ENCODE measurements at regions not wholly inside any gene's neighbourhood (a gene's known extent, or its start where the extent isn't known, plus 50 kb on each side); places are given as distances from the start of the nearest gene placed in this dataset.

DNA sequence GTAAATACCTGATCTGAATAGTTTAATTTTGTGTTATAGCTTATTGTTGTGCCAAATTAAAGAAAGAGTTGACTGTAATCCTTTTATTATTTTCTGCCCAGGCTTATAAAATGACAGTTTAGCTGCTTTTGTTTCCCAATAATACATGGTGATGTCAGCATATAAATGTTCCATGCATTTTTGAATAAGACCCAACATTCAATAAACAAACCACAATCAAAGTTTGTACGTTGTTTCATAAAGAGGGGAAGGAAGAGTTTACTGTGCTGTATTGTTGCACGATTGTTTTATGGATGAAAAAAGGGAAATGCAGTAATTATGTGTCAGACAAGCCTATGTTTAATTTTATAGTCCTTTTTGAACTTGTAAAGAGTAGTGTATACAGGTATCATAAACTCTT, 177.2 kb upstream of the SCN7A start:
- TF ChIP-seq, protein P1, sequence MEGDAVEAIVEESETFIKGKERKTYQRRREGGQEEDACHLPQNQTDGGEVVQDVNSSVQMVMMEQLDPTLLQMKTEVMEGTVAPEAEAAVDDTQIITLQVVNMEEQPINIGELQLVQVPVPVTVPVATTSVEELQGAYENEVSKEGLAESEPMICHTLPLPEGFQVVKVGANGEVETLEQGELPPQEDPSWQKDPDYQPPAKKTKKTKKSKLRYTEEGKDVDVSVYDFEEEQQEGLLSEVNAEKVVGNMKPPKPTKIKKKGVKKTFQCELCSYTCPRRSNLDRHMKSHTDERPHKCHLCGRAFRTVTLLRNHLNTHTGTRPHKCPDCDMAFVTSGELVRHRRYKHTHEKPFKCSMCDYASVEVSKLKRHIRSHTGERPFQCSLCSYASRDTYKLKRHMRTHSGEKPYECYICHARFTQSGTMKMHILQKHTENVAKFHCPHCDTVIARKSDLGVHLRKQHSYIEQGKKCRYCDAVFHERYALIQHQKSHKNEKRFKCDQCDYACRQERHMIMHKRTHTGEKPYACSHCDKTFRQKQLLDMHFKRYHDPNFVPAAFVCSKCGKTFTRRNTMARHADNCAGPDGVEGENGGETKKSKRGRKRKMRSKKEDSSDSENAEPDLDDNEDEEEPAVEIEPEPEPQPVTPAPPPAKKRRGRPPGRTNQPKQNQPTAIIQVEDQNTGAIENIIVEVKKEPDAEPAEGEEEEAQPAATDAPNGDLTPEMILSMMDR (IDR thresholded peaks at IDR 0.05; ENCODE audit: insufficient read depth, low read depth, low read length, missing control alignments) = no peak

DNA sequence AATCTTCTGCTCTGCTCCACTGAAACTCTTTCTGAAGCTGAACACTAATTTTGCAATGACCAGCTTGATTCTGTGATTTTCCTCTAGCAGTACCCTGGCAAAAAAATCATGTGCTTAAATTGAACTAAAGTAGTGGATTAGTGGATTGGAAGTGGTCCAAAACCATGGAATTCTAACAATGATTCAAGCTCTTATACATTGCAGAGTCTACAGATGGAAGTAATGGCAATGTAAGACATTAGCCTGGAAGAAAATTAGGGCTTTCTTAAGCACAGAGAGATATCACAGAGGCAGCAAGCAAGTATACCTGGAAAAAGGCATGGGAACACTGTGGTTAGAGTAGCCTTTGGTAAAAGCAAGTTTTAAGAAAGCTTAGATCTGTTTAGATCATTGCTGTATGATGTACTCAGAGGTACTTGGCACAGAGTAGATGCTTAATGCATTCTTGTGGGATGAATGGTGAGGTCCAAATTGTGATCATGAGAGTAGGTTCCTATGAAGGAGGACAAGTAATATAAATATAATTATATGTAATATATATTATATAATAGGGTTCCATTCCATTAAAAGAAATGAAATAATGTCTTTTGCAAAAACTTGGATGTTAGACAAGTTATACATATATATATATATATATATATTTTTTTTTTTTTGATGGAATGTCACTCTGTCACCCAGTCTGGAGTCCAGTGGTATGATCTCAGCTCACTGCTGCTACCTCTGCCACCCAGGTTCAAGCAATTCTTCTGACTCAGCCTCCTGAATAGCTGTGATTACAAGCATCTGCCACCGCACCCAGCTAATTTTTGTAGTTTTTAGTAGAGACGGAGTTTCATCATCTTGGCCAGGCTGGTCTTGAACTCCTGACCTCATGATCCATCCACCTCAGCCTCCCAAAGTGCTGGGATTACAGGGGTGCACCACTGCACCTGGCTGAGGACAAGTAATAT, 172.2 kb upstream of the SCN7A start:
- TF ChIP-seq, protein P1 (IDR thresholded peaks at IDR 0.05; ENCODE audit: insufficient read depth, low read depth, low read length, missing control alignments) = no peak

More for the DNA sequence above, 177.2 kb upstream of the SCN7A start:
- no peak for DNase-seq (ENCODE audit: low read depth)
- H3K4me3 ChIP-seq (ENCODE audit: low read depth, low read length) = no peak overlapping the region

DNA sequence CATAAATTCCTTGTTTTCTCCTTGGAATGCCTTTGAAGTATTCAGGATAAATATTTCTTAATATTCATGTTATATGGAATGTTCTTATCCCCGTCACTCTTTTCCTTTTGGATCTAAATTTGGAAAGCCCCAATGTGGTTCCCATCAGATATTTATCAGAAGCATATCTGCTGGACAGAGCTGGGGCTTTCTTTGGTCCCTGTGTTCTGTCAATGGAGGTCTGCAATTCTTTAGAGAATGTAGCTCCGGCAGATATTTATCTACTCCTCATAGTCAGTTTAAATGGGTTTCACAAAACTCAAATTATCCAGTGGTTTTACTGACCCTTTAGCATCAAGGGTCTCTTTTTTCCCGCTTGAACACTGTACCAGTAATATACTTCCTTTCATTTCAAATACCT, 167.8 kb upstream of the SCN7A start:
- TF ChIP-seq, protein P1 (IDR thresholded peaks at IDR 0.05; ENCODE audit: insufficient read depth, low read depth, low read length, missing control alignments) = no peak
- no peak for DNase-seq (ENCODE audit: low read depth)
- H3K4me3 ChIP-seq (ENCODE audit: low read depth, low read length) = no peak overlapping the region

More for the DNA sequence above, 172.2 kb upstream of the SCN7A start:
- no peak overlapping the region for H3K4me3 ChIP-seq (ENCODE audit: low read depth, low read length)
- DNase-seq (ENCODE audit: low read depth) = no peak

DNA sequence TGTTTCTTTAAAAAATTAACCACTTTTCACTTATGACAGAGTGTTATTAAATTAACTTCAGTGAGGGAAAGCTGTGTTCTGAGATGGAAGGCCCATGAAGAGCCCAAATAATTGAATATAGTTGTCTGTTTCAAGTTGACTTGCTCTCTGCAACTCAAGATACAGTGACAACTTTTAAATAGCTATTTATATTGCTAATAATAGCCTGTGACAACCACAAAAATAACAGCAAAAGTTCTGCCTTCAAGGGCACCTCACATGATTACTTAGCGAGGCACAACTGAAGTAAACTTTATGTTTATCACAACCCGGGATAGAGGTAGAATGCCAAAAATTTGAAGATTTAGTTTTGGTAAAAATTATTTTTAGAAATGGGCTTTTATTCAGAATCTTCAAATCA, 167.3 kb upstream of the SCN7A start:
- no peak overlapping the region for H3K4me3 ChIP-seq (ENCODE audit: low read depth, low read length)
- TF ChIP-seq, protein P1 (IDR thresholded peaks at IDR 0.05; ENCODE audit: insufficient read depth, low read depth, low read length, missing control alignments) = no peak
- no peak for DNase-seq (ENCODE audit: low read depth)

DNA sequence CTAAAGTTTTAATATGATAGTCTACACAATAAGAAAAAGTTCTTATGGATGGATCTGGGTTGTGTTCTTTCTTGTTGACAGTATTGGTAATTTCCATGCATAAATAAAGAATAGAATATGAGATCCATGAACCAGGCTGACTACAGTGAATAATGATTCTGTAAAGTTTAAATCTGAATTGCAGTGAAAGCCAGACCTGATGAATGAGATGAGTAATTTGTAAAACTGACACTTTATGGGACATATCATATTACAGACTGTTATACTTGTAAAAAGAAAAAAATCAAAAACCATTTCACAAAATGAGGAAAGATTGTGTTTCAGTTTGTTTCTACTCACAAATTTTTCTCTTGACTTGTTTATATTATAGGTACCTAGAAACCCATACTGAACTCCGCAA, 164.9 kb upstream of the SCN7A start:
- no peak overlapping the region for H3K4me3 ChIP-seq (ENCODE audit: low read depth, low read length)
- TF ChIP-seq, protein P1 (IDR thresholded peaks at IDR 0.05; ENCODE audit: insufficient read depth, low read depth, low read length, missing control alignments) = no peak
- no peak for DNase-seq (ENCODE audit: low read depth)

DNA sequence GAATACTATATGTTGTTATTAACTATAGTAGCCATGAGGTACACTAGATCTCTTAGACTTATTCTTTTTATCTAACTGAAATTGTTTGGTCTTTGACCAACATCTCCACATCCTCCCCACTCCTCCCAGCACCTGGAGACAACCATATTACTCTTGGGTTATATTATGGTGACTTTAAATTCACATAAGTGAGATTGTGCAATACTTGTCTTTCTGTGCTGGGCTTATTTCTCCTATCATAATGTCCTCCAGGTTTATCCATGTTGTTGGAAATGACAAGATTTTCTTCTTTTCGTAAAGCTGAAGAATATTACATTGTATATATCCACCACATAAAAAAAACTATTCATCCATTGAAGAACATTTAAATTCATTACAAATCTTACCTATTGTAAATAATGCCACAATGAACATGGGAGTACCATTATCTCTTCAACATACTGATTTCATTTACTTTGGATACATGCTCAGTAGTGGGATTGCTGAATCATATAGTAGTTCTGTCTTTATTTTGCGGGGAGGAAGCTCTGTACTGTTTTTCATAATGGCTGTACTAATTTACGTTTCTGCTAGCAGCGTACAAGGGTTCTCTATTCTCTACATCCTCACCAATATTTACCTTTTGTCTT, 159.2 kb upstream of the SCN7A start:
- TF ChIP-seq, protein P1 (IDR thresholded peaks at IDR 0.05; ENCODE audit: insufficient read depth, low read depth, low read length, missing control alignments) = no peak
- H3K4me3 ChIP-seq (ENCODE audit: low read depth, low read length) = no peak overlapping the region
- DNase-seq (ENCODE audit: low read depth) = no peak
